Activated T-helper 1 cell treated with anti-CD3 and anti-CD28 coated beads, Interleukin-12 subunit alpha, Interleukin-12 subunit beta, Interleukin-2, Interleukin-4 antibody, amounts not matched to agents 30 ng/mL and 10 ng/mL and 1 ng/mL, durations not matched to agents 14 hours and 24 hours and 36 hours (primary cell): ENCODE measurements at regions not wholly inside any gene's neighbourhood (a gene's known extent, or its start where the extent isn't known, plus 50 kb on each side); places are given as distances from the start of the nearest gene placed in this dataset.
"Not testable (repeated sequence)": the region's sequence is repeated elsewhere in the genome, so short reads cannot be mapped to it uniquely, and the experiment has no call there.

Experiments
- DNase-seq: peaks from one replicate; pipeline ENCODE4 v3.0.0; 2021; ENCODE audit warnings: low spot score
- H3K27ac Mint-ChIP-seq: one replicate; pipeline ENCODE4 v1.8.0; 2021; ENCODE audit warnings: mild to moderate bottlenecking, mixed read lengths
- H3K27me3 Mint-ChIP-seq: one replicate; pipeline ENCODE4 v1.8.0; 2022; ENCODE audit warnings: mild to moderate bottlenecking, moderate library complexity, mixed read lengths; ENCODE audit not compliant: insufficient read depth
- H3K36me3 Mint-ChIP-seq: one replicate; pipeline ENCODE4 v1.8.0; 2021; ENCODE audit warnings: low read depth, mixed read lengths
- H3K4me1 Mint-ChIP-seq: one replicate; pipeline ENCODE4 v1.8.0; 2021; ENCODE audit warnings: low read depth, mixed read lengths
- H3K4me3 Mint-ChIP-seq: one replicate; pipeline ENCODE4 v1.8.0; 2021; ENCODE audit warnings: mild to moderate bottlenecking, moderate library complexity, mixed read lengths
- H3K9me3 Mint-ChIP-seq: one replicate; pipeline ENCODE4 v1.8.0; 2021; ENCODE audit warnings: mixed read lengths
- intact Hi-C: fragments of 100-400 bp; cut with micrococcal nuclease; formaldehyde crosslinking; loops from one replicate; pipeline ENCODE4 v1.15.1; 2024

- no peak overlapping the region for H3K27ac Mint-ChIP-seq
- H3K9me3 Mint-ChIP-seq: no peaks in the 10 kb centered on the region
- DNase-seq: no peak
- intact Hi-C loops: no loop called here
- H3K27me3 Mint-ChIP-seq: no peaks in the 10 kb centered on the region
- H3K36me3 Mint-ChIP-seq: no peaks in the 10 kb centered on the region
- no peak overlapping the region for H3K4me3 Mint-ChIP-seq
- H3K4me1 Mint-ChIP-seq: no peaks in the 10 kb centered on the region
Measured at GRCh38 chr18:73384246-73384645, 516.5 kb upstream of the NETO1 start.

- DNase-seq: no peak
- intact Hi-C loops: no loop called here
- H3K9me3 Mint-ChIP-seq: no peaks in the 10 kb centered on the region
- no peaks in the 10 kb centered on the region for H3K27me3 Mint-ChIP-seq
- H3K4me3 Mint-ChIP-seq: no peak overlapping the region
- H3K36me3 Mint-ChIP-seq: no peaks in the 10 kb centered on the region
- no peaks in the 10 kb centered on the region for H3K4me1 Mint-ChIP-seq
- no peak overlapping the region for H3K27ac Mint-ChIP-seq
Measured at GRCh38 chr18:73381699-73382036, 513.9 kb upstream of the NETO1 start.

- Mint-ChIP-seq H3K36me3 (no peaks in the 10 kb centered on the region), H3K27me3 (no peaks in the 10 kb centered on the region), H3K27ac (no peak overlapping the region), H3K4me1 (no peaks in the 10 kb centered on the region), H3K4me3 (no peak overlapping the region), H3K9me3 (no peaks in the 10 kb centered on the region)
- DNase-seq: no peak
- intact Hi-C loops: no loop called here
Measured at GRCh38 chr18:73381016-73381698, 513.4 kb upstream of the NETO1 start.

GRCh38 chr18:73366713-73367112 is 498.9 kb upstream of the NETO1 start:
- Mint-ChIP-seq H3K4me3 (no peak overlapping the region), H3K36me3 (no peaks in the 10 kb centered on the region), H3K9me3 (peaks cover 8% of the 10 kb centered on the region), H3K27ac (no peak overlapping the region), H3K27me3 (no peaks in the 10 kb centered on the region), H3K4me1 (no peaks in the 10 kb centered on the region)
- intact Hi-C loops: no loop called here
- DNase-seq: no peak

GRCh38 chr18:73365018-73365417 is 497.2 kb upstream of the NETO1 start:
- H3K4me3 Mint-ChIP-seq: no peak overlapping the region
- H3K36me3 Mint-ChIP-seq: no peaks in the 10 kb centered on the region
- H3K4me1 Mint-ChIP-seq: no peaks in the 10 kb centered on the region

GRCh38 chr18:73355121-73355520 is 487.3 kb upstream of the NETO1 start:
- no peak overlapping the region for H3K4me3 Mint-ChIP-seq
- no peaks in the 10 kb centered on the region for H3K27me3 Mint-ChIP-seq
- intact Hi-C loops: no loop called here
- no peak overlapping the region for H3K27ac Mint-ChIP-seq
- DNase-seq: no peak
- no peaks in the 10 kb centered on the region for H3K4me1 Mint-ChIP-seq
- H3K9me3 Mint-ChIP-seq: no peaks in the 10 kb centered on the region
- H3K36me3 Mint-ChIP-seq: no peaks in the 10 kb centered on the region

More at GRCh38 chr18:73365018-73365417, 497.2 kb upstream of the NETO1 start:
- intact Hi-C loops: no loop called here
- no peak overlapping the region for H3K27ac Mint-ChIP-seq
- H3K9me3 Mint-ChIP-seq: peaks cover 7% of the 10 kb centered on the region
- H3K27me3 Mint-ChIP-seq: no peaks in the 10 kb centered on the region
- DNase-seq: no peak

GRCh38 chr18:73352546-73352945 is 484.8 kb upstream of the NETO1 start:
- H3K36me3 Mint-ChIP-seq: no peaks in the 10 kb centered on the region
- no peaks in the 10 kb centered on the region for H3K9me3 Mint-ChIP-seq
- H3K27ac Mint-ChIP-seq: no peak overlapping the region
- H3K4me3 Mint-ChIP-seq: no peak overlapping the region
- no peaks in the 10 kb centered on the region for H3K4me1 Mint-ChIP-seq
- DNase-seq: no peak
- intact Hi-C loops: no loop called here
- no peaks in the 10 kb centered on the region for H3K27me3 Mint-ChIP-seq

- no peak for DNase-seq
- intact Hi-C loops: no loop called here
- Mint-ChIP-seq H3K9me3 (peaks cover 5% of the 10 kb centered on the region), H3K27me3 (no peaks in the 10 kb centered on the region), H3K4me3 (no peak overlapping the region), H3K27ac (no peak overlapping the region), H3K4me1 (no peaks in the 10 kb centered on the region), H3K36me3 (no peaks in the 10 kb centered on the region)
Measured at GRCh38 chr18:73340135-73340977, 472.6 kb upstream of the NETO1 start.

- Mint-ChIP-seq H3K9me3 (no peaks in the 10 kb centered on the region), H3K36me3 (no peaks in the 10 kb centered on the region), H3K4me1 (no peaks in the 10 kb centered on the region), H3K4me3 (no peak overlapping the region), H3K27ac (no peak overlapping the region), H3K27me3 (no peaks in the 10 kb centered on the region)
- no peak for DNase-seq
- intact Hi-C loops: no loop called here
Measured at GRCh38 chr18:73331212-73331772, 463.5 kb upstream of the NETO1 start.

GRCh38 chr18:73330106-73330505 is 462.3 kb upstream of the NETO1 start:
- H3K4me3 Mint-ChIP-seq, DNase-seq, H3K36me3 Mint-ChIP-seq, H3K9me3 Mint-ChIP-seq, H3K27ac Mint-ChIP-seq, H3K27me3 Mint-ChIP-seq, intact Hi-C loops, H3K4me1 Mint-ChIP-seq: not testable (repeated sequence)

GRCh38 chr18:73324187-73324831 is 456.5 kb upstream of the NETO1 start:
- DNase-seq, H3K27ac Mint-ChIP-seq, H3K27me3 Mint-ChIP-seq, intact Hi-C loops, H3K4me1 Mint-ChIP-seq, H3K4me3 Mint-ChIP-seq, H3K36me3 Mint-ChIP-seq, H3K9me3 Mint-ChIP-seq: not testable (repeated sequence)

- DNase-seq: no peak
- Mint-ChIP-seq H3K27me3 (no peaks in the 10 kb centered on the region), H3K36me3 (no peaks in the 10 kb centered on the region), H3K9me3 (no peaks in the 10 kb centered on the region), H3K4me3 (no peak overlapping the region), H3K4me1 (no peaks in the 10 kb centered on the region), H3K27ac (no peak overlapping the region)
- intact Hi-C loops: no loop called here
Measured at GRCh38 chr18:73318739-73319479, 451.1 kb upstream of the NETO1 start.
